ENCODE measurements at regions not wholly inside any gene's neighbourhood (a gene's known extent, or its start where the extent isn't known, plus 50 kb on each side); places are given as distances from the start of the nearest gene placed in this dataset.

DNA sequence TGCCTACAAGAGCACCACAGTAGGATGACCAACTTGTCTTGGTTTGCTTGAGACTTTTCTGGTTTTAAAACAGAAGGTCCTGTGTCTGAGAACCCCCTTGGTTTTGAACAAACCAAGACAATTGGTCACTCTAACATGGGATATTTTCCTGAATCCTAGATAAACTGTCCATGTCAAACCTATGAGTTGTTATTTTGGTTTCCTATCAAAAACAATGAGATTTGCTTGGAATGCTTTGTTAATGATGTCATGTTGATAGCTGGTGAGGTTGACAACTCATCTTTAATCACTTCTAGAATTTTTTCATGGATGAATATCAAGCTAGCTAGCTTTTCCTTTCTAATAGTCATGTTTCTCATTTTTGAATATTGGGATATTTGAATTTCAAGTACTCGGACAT, 518.3 kb upstream of the ARX start:
- Histone ChIP-seq H3K9me3 (ENCODE audit: control insufficient read depth, insufficient read depth, low read length) (no peaks in the 10 kb centered on the region), H3K23ac (ENCODE audit: low read depth, low read length) (no peak overlapping the region), H3K14ac (replicated peaks; ENCODE audit: low read depth, low read length) (no peak overlapping the region), H3K18ac (ENCODE audit: low read depth, low read length) (no peak overlapping the region), H3K4me3 (ENCODE audit: insufficient read depth, low read depth, low read length) (no peak overlapping the region), H3K56ac (ENCODE audit: extremely low read depth, insufficient read depth, low read length) (no peak overlapping the region), H4K91ac (ENCODE audit: insufficient read depth, low read depth, low read length) (no peak overlapping the region), H3K27me3 (ENCODE audit: control insufficient read depth, insufficient read depth, low read length) (no peaks in the 10 kb centered on the region), H4K5ac (ENCODE audit: low read depth, low read length) (no peak overlapping the region), H3K4me2 (ENCODE audit: low read depth, low read length) (no peak overlapping the region), H2AK9ac (replicated peaks; ENCODE audit: low read depth, low read length, poor library complexity) (no peak overlapping the region), H3K36me3 (ENCODE audit: control insufficient read depth, insufficient read depth, low read length) (no peaks in the 10 kb centered on the region), H2BK20ac (ENCODE audit: low read depth, low read length) (no peak overlapping the region), H2BK5ac (ENCODE audit: low read depth, low read length, poor library complexity, severe bottlenecking) (no peak overlapping the region), H2BK15ac (ENCODE audit: low read depth, low read length) (no peak overlapping the region), H2AK5ac (ENCODE audit: low read depth, low read length) (no peak overlapping the region), H3K4me1 (ENCODE audit: control insufficient read depth, insufficient read depth, low read length) (no peaks in the 10 kb centered on the region), H3K27ac (ENCODE audit: insufficient read depth, low read length) (no peak overlapping the region), H4K20me1 (ENCODE audit: insufficient read depth, low read length) (no peaks in the 10 kb centered on the region), H3K9ac (ENCODE audit: low read depth, low read length) (no peak overlapping the region), H4K8ac (ENCODE audit: low read depth in 2 of 2, low read length in 2 of 2) (no peak overlapping the region), H2AFZ (replicated peaks; ENCODE audit: low read length, poor library complexity) (no peak overlapping the region), H2BK120ac (ENCODE audit: low read depth, low read length) (no peak overlapping the region), H3K9me1 (ENCODE audit: insufficient read depth, low read length) (no peaks in the 10 kb centered on the region), H3K4ac (ENCODE audit: low read depth, low read length) (no peak overlapping the region), H3K79me1 (ENCODE audit: low read depth in 1 of 2, low read length in 2 of 2) (no peaks in the 10 kb centered on the region)
- POLR2A ChIA-PET (ENCODE audit: unreplicated experiment): no interaction called here
- no TSS peak for BruUV-seq (replicated peaks)
- intact Hi-C loops (cut with micrococcal nuclease): no loop called here
- TF ChIP-seq MAZ (IDR thresholded peaks at IDR 0.05; ENCODE audit: borderline replicate concordance, low read depth, low read length) (no peak), MAFK (IDR thresholded peaks at IDR 0.05; ENCODE audit: low read depth, low read length) (no peak), RCOR1 (IDR thresholded peaks at IDR 0.05; ENCODE audit: insufficient replicate concordance, low read length) (no peak), RFX5 (IDR thresholded peaks at IDR 0.05; ENCODE audit: low read depth, low read length) (no peak), MXI1 (IDR thresholded peaks at IDR 0.05; ENCODE audit: borderline replicate concordance, low read depth, low read length) (no peak), CEBPB (IDR thresholded peaks at IDR 0.05; ENCODE audit: low read depth, low read length) (no peak)
- TF ChIP-seq, protein P1, sequence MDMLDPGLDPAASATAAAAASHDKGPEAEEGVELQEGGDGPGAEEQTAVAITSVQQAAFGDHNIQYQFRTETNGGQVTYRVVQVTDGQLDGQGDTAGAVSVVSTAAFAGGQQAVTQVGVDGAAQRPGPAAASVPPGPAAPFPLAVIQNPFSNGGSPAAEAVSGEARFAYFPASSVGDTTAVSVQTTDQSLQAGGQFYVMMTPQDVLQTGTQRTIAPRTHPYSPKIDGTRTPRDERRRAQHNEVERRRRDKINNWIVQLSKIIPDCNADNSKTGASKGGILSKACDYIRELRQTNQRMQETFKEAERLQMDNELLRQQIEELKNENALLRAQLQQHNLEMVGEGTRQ (IDR thresholded peaks at IDR 0.05; ENCODE audit: low read depth, low read length): no peak
- TF ChIP-seq, protein P2, sequence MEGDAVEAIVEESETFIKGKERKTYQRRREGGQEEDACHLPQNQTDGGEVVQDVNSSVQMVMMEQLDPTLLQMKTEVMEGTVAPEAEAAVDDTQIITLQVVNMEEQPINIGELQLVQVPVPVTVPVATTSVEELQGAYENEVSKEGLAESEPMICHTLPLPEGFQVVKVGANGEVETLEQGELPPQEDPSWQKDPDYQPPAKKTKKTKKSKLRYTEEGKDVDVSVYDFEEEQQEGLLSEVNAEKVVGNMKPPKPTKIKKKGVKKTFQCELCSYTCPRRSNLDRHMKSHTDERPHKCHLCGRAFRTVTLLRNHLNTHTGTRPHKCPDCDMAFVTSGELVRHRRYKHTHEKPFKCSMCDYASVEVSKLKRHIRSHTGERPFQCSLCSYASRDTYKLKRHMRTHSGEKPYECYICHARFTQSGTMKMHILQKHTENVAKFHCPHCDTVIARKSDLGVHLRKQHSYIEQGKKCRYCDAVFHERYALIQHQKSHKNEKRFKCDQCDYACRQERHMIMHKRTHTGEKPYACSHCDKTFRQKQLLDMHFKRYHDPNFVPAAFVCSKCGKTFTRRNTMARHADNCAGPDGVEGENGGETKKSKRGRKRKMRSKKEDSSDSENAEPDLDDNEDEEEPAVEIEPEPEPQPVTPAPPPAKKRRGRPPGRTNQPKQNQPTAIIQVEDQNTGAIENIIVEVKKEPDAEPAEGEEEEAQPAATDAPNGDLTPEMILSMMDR (conservative IDR thresholded peaks at IDR 0.05; ENCODE audit: low read depth, low read length): no peak
- WGBS, 2 experiments (ENCODE audit: extremely low coverage in 2 of 2, insufficient read length in 1 of 2): no CpG with 5 or more reads among the region's 1 CpG
- dilution Hi-C loops (cut with HindIII; ENCODE audit: low sequenced_read_pairs, unreplicated experiment): no loop called here
- in situ Hi-C loops (cut with MboI; ENCODE audit: low sequenced_read_pairs): no loop called here
- peak; percentile 33 for DNase-seq
- CTCF ChIA-PET: no interaction called here
- ATAC-seq (ENCODE audit: low read depth): no peak

Data from IMR-90 (cell line).